GM18909 (cell line): ENCODE measurements at regions not wholly inside any gene's neighbourhood (a gene's known extent, or its start where the extent isn't known, plus 50 kb on each side); places are given as distances from the start of the nearest gene placed in this dataset.

Experiments
- ATAC-seq: cut with Tn5 transposase; IDR thresholded peaks from one replicate; pipeline ENCODE4 v1.9.1; 2021; ENCODE audit warnings: mild to moderate bottlenecking; ENCODE audit not compliant: unreplicated experiment, poor library complexity

DNA sequence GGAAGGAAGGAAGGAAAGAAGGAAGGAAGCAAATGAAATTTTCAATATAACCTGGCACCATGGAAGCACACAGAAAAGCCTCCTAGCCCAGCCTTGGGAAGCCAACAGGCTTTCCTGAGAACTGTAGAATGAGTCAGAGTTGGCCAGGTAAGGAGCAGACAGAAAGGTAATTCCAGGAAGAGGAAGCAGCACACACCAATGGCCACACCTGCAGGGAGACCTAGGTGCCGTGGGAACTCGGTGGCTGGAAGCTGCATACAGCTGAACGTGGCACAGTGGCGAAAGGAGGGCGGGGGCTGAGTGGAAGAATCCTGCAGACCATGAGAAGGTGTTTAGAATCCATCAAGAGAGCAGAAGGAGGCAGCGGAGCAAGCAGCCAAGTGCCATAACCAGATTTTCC, 224.8 kb upstream of the RREB1 start:
- ATAC-seq, result no peak

DNA sequence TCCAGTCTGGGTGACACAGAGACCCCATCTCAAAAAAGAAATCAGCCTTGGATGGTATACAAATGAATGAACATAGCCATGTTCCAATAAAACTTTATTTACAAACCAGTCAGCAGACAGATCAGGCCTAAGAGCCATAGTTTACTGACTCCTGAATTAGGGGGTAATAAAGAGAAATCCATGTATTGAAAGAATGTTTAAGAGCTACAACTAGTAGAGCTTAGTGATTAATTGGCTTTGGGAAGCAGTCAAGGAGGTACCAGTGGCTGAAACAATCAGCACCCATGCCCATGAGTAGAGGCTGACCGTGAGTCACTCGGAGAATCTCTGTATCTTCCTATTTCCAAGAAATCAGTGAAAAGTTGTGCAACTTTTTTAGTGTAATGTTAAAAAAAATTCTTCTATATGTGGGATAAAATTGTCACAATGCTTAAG, 223.6 kb upstream of the RREB1 start:
- no peak for ATAC-seq

GRCh38 chr6:6884916-6885315, 222.8 kb upstream of the RREB1 start:
- ATAC-seq, result no peak

GRCh38 chr6:6885521-6886170, 222.1 kb upstream of the RREB1 start:
- ATAC-seq, result no peak

- no peak for ATAC-seq
These were observed 221.4 kb upstream of the RREB1 start for GRCh38 chr6:6886171-6886885.

DNA sequence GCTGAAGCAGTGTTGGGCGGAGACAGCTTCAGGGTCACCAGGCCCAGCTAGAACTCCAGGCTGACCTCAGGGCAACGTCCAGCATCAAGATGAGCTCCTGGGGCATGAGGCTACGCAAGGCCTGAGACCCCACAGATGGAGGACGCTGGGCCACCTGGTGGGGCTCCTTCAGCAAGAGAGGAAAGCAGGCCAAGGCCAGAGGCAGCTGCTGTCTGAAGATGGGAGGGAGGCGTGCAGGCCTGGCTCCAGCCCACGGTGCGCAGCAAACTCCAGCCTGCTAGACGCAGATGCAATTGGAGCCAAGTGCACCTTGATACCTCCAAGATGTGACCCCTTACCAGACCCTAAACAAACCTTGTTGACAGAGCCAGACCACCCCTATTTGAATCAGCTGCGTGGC, 220.9 kb upstream of the RREB1 start:
- ATAC-seq, result no peak

DNA sequence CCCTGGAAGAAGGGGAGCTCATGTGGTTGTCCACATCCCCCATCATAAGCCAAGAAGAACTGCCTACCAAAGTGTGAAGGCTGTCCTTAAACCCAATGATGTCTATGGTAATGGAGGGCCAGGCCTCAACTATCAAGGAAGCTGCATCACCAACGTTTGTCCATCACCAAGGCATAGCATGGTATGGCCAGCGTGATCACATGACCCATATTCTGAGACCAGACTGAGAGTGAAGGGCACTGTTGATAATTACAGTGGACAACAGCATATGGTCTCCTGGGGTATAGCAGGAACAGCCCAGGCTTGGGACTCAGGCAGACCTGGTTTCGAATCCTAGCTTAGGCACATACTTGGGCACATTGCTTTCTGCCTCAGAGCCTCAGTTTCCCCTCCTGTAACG, 218.2 kb upstream of the RREB1 start:
- no peak for ATAC-seq

DNA sequence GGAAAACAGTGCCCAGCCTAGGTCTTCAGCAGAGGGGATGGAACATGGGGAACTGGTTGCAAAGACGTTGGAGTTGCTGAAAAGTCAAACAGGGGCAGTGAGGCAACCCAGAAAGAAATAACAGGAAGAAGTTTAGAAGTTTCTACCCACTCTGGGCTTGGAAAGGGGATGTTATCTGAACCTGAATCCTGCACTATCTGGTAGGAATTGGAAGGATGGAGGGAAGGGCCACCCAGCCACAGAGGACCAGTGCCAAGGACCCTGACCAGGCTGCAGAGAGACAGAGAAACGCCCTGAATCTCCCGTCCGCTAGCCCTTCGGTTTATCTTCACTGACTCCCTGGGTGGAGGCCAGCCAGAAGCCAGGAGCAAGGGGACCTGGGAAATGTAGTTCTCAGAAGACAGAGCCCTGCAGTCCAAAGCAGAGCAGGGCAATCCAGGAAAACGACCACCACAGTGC, 217.3 kb upstream of the RREB1 start:
- ATAC-seq, result no peak

- no peak for ATAC-seq
These were observed 216.5 kb upstream of the RREB1 start for GRCh38 chr6:6891125-6891721.

- no peak for ATAC-seq
These were observed 215.8 kb upstream of the RREB1 start for GRCh38 chr6:6891949-6892461.

DNA sequence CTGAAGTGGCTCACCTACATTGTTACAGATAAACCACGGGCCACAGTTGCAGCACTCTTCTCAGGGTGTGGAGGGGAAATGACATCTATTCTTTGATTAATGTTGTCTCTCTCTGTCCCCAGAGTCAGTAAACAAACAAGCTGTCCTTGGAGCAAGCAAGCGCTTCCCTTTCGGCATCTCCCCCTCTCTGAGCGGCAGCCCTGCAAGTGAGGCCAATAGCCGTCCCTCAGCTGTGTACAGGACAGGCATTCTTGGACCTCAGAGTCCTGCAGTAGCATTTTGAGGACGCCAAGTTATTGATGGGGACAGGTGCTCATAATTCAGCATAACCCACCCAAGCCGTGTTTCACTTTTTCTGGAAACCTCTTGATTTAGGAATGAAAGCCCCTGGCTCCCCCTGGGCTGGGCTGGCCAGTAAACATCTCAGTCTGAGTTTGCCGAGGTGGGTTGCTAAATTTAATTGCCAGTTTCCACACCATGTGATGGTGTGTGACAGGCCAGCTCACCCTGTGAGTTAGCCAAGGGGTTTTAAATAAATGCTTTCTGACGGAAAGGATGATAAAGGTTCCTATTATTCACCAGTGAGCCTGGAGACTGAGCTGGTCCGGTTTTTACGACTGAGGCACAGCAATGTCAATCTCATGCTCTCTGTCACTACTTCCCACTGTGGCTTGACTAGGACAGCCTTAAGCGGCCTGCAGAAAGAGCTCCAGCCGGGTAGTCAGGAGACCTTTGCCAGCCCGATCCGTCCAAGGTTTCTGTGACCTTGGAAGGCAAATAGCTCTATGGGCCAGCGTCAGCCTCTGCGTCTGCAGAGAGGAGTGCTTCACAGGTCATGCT, 214.8 kb upstream of the RREB1 start:
- ATAC-seq, result no peak

DNA sequence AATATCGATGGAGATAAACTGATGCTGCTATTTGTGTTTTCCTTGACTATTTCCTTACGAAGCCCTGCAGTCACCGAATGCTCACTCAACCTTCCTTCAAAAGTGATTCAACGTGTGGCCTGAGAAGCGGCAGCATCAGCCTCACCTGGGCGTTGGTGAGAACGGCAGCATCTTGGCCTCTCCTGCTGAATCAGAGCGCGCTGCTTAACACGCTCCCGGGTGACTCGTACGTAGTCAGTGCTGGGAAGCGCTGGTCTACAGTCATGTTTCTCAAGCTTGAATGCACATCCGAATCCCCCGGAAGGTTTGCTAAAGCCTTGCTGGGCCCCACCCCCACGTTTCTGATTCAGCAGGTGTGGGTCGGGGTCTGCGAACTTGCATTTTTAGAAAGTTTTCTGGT, 214.1 kb upstream of the RREB1 start:
- ATAC-seq, result no peak

GRCh38 chr6:6895929-6896328, 211.8 kb upstream of the RREB1 start:
- no peak for ATAC-seq

GRCh38 chr6:6897140-6897539, 210.6 kb upstream of the RREB1 start:
- no peak for ATAC-seq

DNA sequence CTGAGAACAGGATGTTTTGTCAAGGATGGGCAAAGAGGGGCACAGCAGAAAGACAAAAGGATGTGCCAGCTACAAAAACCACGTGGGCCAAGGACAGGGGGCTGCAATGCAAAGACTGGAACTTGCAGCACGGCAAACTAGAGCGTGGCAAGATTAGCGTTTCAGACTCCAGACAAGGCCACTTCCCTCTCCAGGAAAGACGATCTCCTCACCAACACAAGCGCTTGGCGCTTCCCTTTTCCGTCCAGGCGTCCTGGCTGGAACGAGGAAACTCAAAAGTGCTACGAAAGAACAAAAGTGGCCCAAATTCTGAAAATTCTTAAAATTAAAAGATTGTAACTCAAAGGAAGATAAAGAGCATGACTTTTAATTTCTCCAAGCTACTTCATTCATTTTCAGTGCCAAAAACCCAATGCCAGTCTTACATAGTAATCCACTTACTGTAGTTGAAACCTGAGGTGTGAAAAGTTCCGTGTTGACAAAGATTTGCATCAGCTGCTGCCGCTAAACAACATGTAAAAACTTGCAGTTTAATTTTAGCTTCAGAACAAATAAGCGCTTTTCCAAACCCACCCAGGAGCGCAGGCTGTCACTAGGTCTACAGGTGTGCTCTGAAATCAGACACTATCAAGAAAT, 207.1 kb upstream of the RREB1 start:
- no peak for ATAC-seq

- ATAC-seq, result no peak
These were observed 206.5 kb upstream of the RREB1 start for GRCh38 chr6:6901205-6901719.

GRCh38 chr6:6901945-6902344, 205.8 kb upstream of the RREB1 start:
- ATAC-seq, result no peak

- ATAC-seq, result no peak
These were observed 201.7 kb upstream of the RREB1 start for GRCh38 chr6:6905961-6906518.

- ATAC-seq, result no peak
These were observed 201.1 kb upstream of the RREB1 start for GRCh38 chr6:6906570-6907213.
